Endodermal cell (in vitro differentiated cells): ENCODE measurements at regions not wholly inside any gene's neighbourhood (a gene's known extent, or its start where the extent isn't known, plus 50 kb on each side); places are given as distances from the start of the nearest gene placed in this dataset.

Source experiments
- DNase-seq: peaks from one replicate; pipeline ENCODE4 v3.0.0-alpha.2; 2017
- H3K27ac ChIP-seq: 2 replicates; pipeline ENCODE4 v1.5.1; 2013; ENCODE audit warnings: mild to moderate bottlenecking, low read depth, low read length, moderate library complexity
- H3K27me3 ChIP-seq: 2 replicates; pipeline ENCODE4 v1.6.1; 2013; ENCODE audit warnings: mild to moderate bottlenecking, low read length, moderate library complexity; ENCODE audit not compliant: insufficient read depth, control insufficient read depth, poor library complexity, severe bottlenecking
- H3K36me3 ChIP-seq: 2 replicates; pipeline ENCODE4 v1.7.0; 2013; ENCODE audit warnings: mild to moderate bottlenecking, low read length, moderate library complexity; ENCODE audit not compliant: control insufficient read depth, insufficient read depth
- H3K4me1 ChIP-seq: one replicate; pipeline ENCODE4 v1.7.0; 2013; ENCODE audit warnings: low read length; ENCODE audit not compliant: control insufficient read depth, insufficient read depth
- H3K4me3 ChIP-seq: 2 replicates; pipeline ENCODE4 v1.5.1; 2013; ENCODE audit warnings: mild to moderate bottlenecking, low read length, moderate library complexity
- H3K9ac ChIP-seq: 2 replicates; pipeline ENCODE4 v1.6.1; 2013; ENCODE audit warnings: mild to moderate bottlenecking, low read length, moderate library complexity; ENCODE audit not compliant: poor library complexity, severe bottlenecking; ENCODE audit errors: extremely low read depth
- H3K9me3 ChIP-seq: 2 replicates; pipeline ENCODE4 v1.6.1; 2013; ENCODE audit warnings: mild to moderate bottlenecking, low read length, moderate library complexity; ENCODE audit not compliant: control insufficient read depth
- H3K27ac Mint-ChIP-seq: 2 replicates; pipeline ENCODE4 v1.8.0; 2020; ENCODE audit warnings: mixed read lengths
- H3K27me3 Mint-ChIP-seq: 2 replicates; pipeline ENCODE4 v1.8.0; 2021; ENCODE audit warnings: mild to moderate bottlenecking, mixed read lengths; ENCODE audit not compliant: insufficient read depth
- H3K36me3 Mint-ChIP-seq: 2 replicates; pipeline ENCODE4 v1.8.0; 2020; ENCODE audit warnings: low read depth, mixed read lengths
- H3K4me1 Mint-ChIP-seq: 2 replicates; pipeline ENCODE4 v1.8.0; 2020; ENCODE audit warnings: mixed read lengths
- H3K4me3 Mint-ChIP-seq: 2 replicates; pipeline ENCODE4 v1.8.0; 2020; ENCODE audit warnings: mild to moderate bottlenecking, moderate library complexity, mixed read lengths
- H3K9me3 Mint-ChIP-seq: 2 replicates; pipeline ENCODE4 v1.8.0; 2020; ENCODE audit warnings: mild to moderate bottlenecking, mixed read lengths
- CTCF ChIP-seq: fragments of 200-600 bp; sonication (generic); conservative IDR thresholded peaks from 2 replicates; pipeline ENCODE4 v1.5.0; 2021; ENCODE audit warnings: antibody characterized with exemption, mild to moderate bottlenecking
- WGBS, 2 experiments: methylation state at CpG; one replicate each; pipeline versions ENCODE4 v1.1.5 to v1.1.7; 2013; ENCODE audit warnings: missing lambda C conversion rate in 2 of 2, mixed read lengths in 1 of 2; ENCODE audit not compliant: insufficient coverage in 1 of 2, insufficient read length in 1 of 2; 5-methylcytosine and 5-hydroxymethylcytosine counted together

GRCh38 chr2:106969777-106970176, 83.8 kb upstream of the ST6GAL2 start:
- Mint-ChIP-seq H3K9me3 (no peaks in the 10 kb centered on the region), H3K27me3 (peaks cover 7% of the 10 kb centered on the region), H3K27ac (no peak overlapping the region), H3K4me3 (no peak overlapping the region), H3K36me3 (no peaks in the 10 kb centered on the region), H3K4me1 (no peaks in the 10 kb centered on the region)
- H3K4me1 ChIP-seq = no peaks in the 10 kb centered on the region
- no peak for DNase-seq
- TF ChIP-seq CTCF = no peak
- H3K27ac ChIP-seq = no peak overlapping the region
- WGBS, 2 experiments = 89 to 93% methylated on average over 4 to 5 of the region's 5 CpGs
- no peak overlapping the region for H3K4me3 ChIP-seq
- no peaks in the 10 kb centered on the region for H3K27me3 ChIP-seq
- no peak overlapping the region for H3K9ac ChIP-seq
- no peaks in the 10 kb centered on the region for H3K36me3 ChIP-seq
- no peaks in the 10 kb centered on the region for H3K9me3 ChIP-seq

- H3K9me3 Mint-ChIP-seq = no peaks in the 10 kb centered on the region
- H3K4me3 Mint-ChIP-seq = no peak overlapping the region
- H3K4me1 ChIP-seq = no peaks in the 10 kb centered on the region
- no peak overlapping the region for H3K27ac Mint-ChIP-seq
- 90 to 94% methylated on average over 2 to 5 of the region's 5 CpGs for WGBS, 2 experiments
- no peak overlapping the region for H3K9ac ChIP-seq
- no peaks in the 10 kb centered on the region for H3K9me3 ChIP-seq
- no peaks in the 10 kb centered on the region for H3K27me3 ChIP-seq
- no peaks in the 10 kb centered on the region for H3K36me3 ChIP-seq
- no peak for TF ChIP-seq CTCF
- H3K4me1 Mint-ChIP-seq = no peaks in the 10 kb centered on the region
- H3K4me3 ChIP-seq = no peak overlapping the region
- peaks cover 4% of the 10 kb centered on the region for H3K27me3 Mint-ChIP-seq
- H3K27ac ChIP-seq = no peak overlapping the region
- no peaks in the 10 kb centered on the region for H3K36me3 Mint-ChIP-seq
- DNase-seq = no peak
Observed at GRCh38 chr2:106970471-106971261, 84.7 kb upstream of the ST6GAL2 start.

- Mint-ChIP-seq H3K9me3 (no peaks in the 10 kb centered on the region), H3K4me1 (no peaks in the 10 kb centered on the region), H3K27me3 (peaks cover 6% of the 10 kb centered on the region), H3K4me3 (no peak overlapping the region), H3K27ac (no peak overlapping the region), H3K36me3 (no peaks in the 10 kb centered on the region)
- Histone ChIP-seq H3K36me3 (no peaks in the 10 kb centered on the region), H3K4me3 (no peak overlapping the region), H3K9ac (no peak overlapping the region), H3K27me3 (no peaks in the 10 kb centered on the region), H3K9me3 (no peaks in the 10 kb centered on the region), H3K27ac (no peak overlapping the region), H3K4me1 (no peaks in the 10 kb centered on the region)
- 92 to 94% methylated on average over 2 of the region's 2 CpGs for WGBS, 2 experiments
- no peak for DNase-seq
- TF ChIP-seq CTCF = no peak
Observed at GRCh38 chr2:106972782-106973181, 86.8 kb upstream of the ST6GAL2 start.
